ENCODE measurements at regions not wholly inside any gene's neighbourhood (a gene's known extent, or its start where the extent isn't known, plus 50 kb on each side); places are given as distances from the start of the nearest gene placed in this dataset.
A peak's percentile ranks its signal among the peaks of the same experiment; 100 is the strongest.

- no peak for TF ChIP-seq ZNF398 (CRISPR knock-in tag; IDR thresholded peaks at IDR 0.05)
- TF ChIP-seq MTA3 (IDR thresholded peaks at IDR 0.05; ENCODE audit: borderline replicate concordance), result no peak
- no peak for TF ChIP-seq STAT6 (CRISPR knock-in tag; IDR thresholded peaks at IDR 0.05)
- no peak for TF ChIP-seq RBM17 (IDR thresholded peaks at IDR 0.05; ENCODE audit: borderline replicate concordance, low read depth, low read length)
- no peak for TF ChIP-seq CREBBP (IDR thresholded peaks at IDR 0.05; ENCODE audit: low read depth, low read length)
- TF ChIP-seq FOSL1 (tag; conservative IDR thresholded peaks at IDR 0.05), result no peak
- no peak for TF ChIP-seq HOXB6 (CRISPR knock-in tag; IDR thresholded peaks at IDR 0.05; ENCODE audit: borderline replicate concordance)
- TF ChIP-seq SMAD4 (CRISPR knock-in tag; conservative IDR thresholded peaks at IDR 0.05), result peak; percentile 49
- no peak for TF ChIP-seq GATA2 (CRISPR knock-in tag; IDR thresholded peaks at IDR 0.05)
- no peak for TF ChIP-seq ZNF347 (CRISPR knock-in tag; IDR thresholded peaks at IDR 0.05; ENCODE audit: low read depth)
- no peak for TF ChIP-seq PHTF2 (CRISPR knock-in tag; IDR thresholded peaks at IDR 0.05)
- no peak for TF ChIP-seq CREB3 (tag; conservative IDR thresholded peaks at IDR 0.05; ENCODE audit: low read depth)
- no peak for TF ChIP-seq KAT7 (CRISPR knock-in tag; IDR thresholded peaks at IDR 0.05; ENCODE audit: borderline replicate concordance)
- no peak for TF ChIP-seq ZNF212 (CRISPR knock-in tag; IDR thresholded peaks at IDR 0.05)
- TF ChIP-seq ELF2 (CRISPR knock-in tag; IDR thresholded peaks at IDR 0.05), result no peak
- TF ChIP-seq NRF1 (conservative IDR thresholded peaks at IDR 0.05 in 1 of 2, IDR thresholded peaks at IDR 0.05 in 1 of 2), result no peak
- TF ChIP-seq MTF1 (CRISPR knock-in tag; IDR thresholded peaks at IDR 0.05; ENCODE audit: borderline replicate concordance), result no peak
- TF ChIP-seq PRMT5 (CRISPR knock-in tag; IDR thresholded peaks at IDR 0.05), result no peak
- no peak for TF ChIP-seq MLLT1 (IDR thresholded peaks at IDR 0.05)
- no peak for TF ChIP-seq ZNF311 (CRISPR knock-in tag; IDR thresholded peaks at IDR 0.05)
- no peak for TF ChIP-seq ZBTB8A (IDR thresholded peaks at IDR 0.05; ENCODE audit: partially characterized antibody)
- no peak for TF ChIP-seq USF2 (CRISPR knock-in tag; IDR thresholded peaks at IDR 0.05)
These were observed 173.4 kb downstream of the MRPL14 start (continued) for GRCh38 chr6:43953794-43954310.

All from K562 (cell line).